NCI-H510A treated with DMSO at 0.1 percent for 48 hours (cell line): ENCODE measurements at regions not wholly inside any gene's neighbourhood (a gene's known extent, or its start where the extent isn't known, plus 50 kb on each side); places are given as distances from the start of the nearest gene placed in this dataset.
"Not testable (repeated sequence)": the region's sequence is repeated elsewhere in the genome, so short reads cannot be mapped to it uniquely, and the experiment has no call there.

ENCODE experiments used
- DNase-seq: peaks from one replicate; lab custom pipeline; 2025; lab: John Stamatoyannopoulos, UW

DNA sequence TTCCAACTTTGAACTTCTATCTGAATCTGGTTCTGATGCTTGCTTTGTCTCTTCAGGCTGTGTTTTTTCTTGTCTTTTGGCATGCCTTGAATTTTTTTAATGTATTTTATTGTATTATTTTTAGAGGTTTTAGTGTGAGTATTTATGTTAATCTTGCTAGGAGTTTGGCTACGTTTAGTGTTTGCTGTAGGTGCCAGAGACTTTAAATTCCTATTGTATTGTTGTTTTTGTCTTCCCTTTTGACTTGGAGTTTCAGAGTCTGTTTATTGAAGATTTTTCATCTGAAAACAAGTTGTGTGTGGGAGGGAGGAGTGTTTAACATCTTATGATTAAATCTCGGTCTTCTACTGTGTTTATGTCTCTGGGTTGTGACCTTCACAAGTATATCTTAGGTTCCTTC, 956.8 kb downstream of the TLE1 start:
- DNase-seq, result no peak

- no peak for DNase-seq
Measured at GRCh38 chr9:80720579-80720978, 968.8 kb downstream of the TLE1 start.

DNA sequence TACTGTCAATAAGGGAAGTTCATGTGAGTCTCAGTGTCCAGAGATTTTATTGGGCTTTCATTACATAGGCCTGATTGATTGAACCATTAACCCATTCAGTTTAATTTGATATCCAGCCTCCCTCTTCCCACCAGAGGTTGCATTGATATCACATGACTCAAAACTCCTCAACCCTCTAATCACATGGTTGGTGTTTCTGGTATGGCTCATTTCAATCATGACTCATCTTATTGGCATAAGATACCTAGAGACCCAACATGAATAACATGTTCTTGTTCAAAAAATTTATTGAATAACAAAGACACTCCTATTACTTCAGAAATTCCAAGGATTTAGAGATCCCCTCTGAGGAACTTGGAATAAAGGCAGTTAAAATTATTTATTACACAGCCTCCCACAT, 982.2 kb downstream of the TLE1 start:
- no peak for DNase-seq

DNA sequence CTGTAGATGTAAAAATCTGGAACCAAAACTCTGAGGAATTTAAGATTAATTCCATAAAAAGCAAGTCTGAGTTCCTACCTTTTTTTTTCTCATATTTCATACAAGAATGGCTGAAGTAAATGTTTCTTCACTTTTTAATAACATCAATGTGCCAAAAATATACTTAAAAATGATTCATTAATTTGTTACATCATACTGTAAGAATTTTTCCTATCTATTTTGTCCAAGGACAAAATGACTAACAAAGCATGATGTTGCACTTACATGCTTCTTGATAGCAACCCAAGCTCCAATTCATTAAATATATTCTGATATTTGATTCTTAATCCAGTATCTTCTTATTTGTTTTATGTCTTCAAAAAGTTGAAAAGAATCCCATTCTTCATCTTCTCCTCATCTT, 988.3 kb downstream of the TLE1 start:
- DNase-seq, result no peak

GRCh38 chr9:80699511-80699998, 989.8 kb downstream of the TLE1 start:
- peak; percentile 3 for DNase-seq

DNA sequence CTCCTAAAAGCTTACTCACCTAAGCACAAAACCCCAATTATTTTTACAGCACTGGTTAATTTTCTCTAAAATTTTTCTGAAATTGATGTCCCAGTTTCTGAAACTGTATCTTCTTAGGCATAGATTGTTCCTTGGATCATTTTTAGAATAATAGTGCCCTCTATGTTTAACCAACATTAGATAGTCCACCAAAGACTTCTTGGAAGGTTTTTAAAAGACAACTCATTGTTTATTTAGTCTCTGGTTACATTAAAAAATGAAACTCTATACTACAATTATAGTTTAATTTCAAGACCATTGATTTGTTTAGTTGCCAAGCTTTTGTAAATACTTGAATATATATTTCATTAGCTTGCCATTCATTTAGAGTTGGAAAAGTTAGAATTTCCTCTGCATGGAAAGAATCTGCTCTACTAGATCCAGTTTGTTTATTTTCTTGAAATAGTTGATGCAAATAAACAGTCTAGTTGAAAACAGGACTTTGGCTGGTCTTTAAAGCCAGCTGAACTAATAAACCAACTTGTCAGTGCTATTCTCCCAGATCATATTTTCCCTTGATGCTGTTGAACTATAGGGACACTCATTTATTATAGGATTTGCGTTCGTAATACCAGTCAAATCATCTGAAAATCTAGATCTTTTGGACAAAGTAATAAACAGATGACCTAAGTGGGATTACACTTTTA, 990.5 kb downstream of the TLE1 start:
- DNase-seq, result no peak

DNA sequence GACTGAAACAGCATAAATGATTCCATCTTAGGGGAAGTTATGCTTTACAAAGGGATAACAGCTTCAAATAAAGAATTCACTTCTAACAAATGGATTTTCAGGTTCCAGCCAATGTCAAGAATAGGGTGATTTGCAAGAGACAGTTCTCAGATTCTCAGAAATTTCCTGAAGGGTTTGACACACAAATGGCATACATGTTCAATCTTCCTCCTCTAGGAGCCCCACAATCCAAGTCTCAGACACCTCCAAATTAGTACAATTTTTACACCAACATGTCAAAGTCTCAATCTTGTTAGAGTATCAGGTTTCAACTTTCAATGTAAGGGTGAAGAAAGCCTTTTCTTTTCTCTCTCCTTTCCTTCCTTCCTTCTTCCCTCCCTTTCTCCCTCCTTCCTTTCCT, 996.6 kb downstream of the TLE1 start:
- DNase-seq, result no peak

GRCh38 chr9:80691229-80691628, 998.1 kb downstream of the TLE1 start:
- no peak for DNase-seq

- DNase-seq, result no peak
Measured at GRCh38 chr9:80690349-80690939, 998.9 kb downstream of the TLE1 start.

GRCh38 chr9:80679916-80680315, 1009.4 kb downstream of the TLE1 start:
- DNase-seq, result no peak

- DNase-seq, result no peak
Measured at GRCh38 chr9:80678906-80679305, 1010.4 kb downstream of the TLE1 start.

- DNase-seq, result no peak
Measured at GRCh38 chr9:80673496-80673895, 1015.9 kb downstream of the TLE1 start.

- DNase-seq, result no peak
Measured at GRCh38 chr9:80665479-80665878, 1023.9 kb downstream of the TLE1 start.

- DNase-seq, result no peak
Measured at GRCh38 chr9:80664327-80665210, 1024.8 kb downstream of the TLE1 start.

- not testable (repeated sequence) for DNase-seq
Measured at GRCh38 chr9:80659751-80660150, 1029.6 kb downstream of the TLE1 start.

- no peak for DNase-seq
Measured at GRCh38 chr9:80651044-80651443, 1038.3 kb downstream of the TLE1 start.

DNA sequence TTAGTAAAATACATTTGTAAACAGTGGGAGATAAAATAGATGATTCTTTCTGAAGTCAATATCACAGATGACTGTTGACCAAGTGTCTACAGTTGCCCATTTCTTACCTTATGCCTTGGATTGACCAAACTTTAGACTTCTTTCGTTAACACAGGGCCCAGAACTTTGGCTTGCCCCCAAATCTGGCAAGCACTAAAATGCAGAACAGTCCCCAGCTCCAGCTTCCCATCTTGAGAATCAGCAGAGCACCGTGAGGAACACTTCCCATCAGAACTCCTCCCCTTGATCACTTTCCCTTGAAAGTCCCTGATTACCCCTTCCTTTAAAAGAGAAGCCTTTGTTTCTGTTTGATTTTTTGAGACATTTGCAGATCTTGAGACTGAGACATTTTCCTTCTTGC, 1039.9 kb downstream of the TLE1 start:
- DNase-seq, result no peak

DNA sequence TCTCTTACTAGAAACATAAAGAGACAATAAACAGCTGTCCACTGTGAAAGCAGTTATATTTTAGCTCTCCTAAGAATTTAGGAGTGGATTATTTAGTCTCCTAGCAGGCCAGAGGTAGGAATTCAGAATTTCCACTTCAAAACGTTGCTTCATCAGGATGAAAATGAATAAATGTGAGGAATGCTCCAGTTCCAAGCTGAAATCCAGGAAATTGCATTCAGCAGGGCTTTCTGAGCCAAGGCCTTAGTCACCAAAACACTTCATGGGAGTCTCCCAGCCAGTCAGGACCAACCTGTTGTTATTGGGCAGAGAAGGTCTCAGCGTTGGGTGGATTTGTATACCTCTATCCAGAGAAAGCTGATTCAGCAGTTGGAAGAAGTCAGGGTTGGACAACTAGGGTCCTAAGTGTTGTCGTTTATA, 1040.3 kb downstream of the TLE1 start:
- no peak for DNase-seq

DNA sequence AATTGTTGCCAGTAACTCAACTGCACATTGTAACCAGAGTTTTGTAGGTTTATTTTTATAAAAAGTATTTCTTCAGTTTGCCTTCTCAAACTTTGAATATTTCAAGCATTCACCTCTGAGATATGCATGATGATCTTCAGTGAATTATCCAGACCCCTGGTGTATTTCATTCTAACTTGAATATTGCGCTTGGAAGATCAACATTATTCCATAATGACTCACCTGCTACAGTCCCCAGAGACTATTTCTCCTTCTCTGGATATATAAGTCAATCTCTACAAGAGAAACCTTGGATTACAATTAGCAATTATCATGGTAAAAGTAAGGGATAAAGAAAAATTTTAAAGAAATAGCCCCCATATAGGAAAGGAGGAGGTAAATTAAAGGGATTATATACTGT, 1041.0 kb downstream of the TLE1 start:
- no peak for DNase-seq

DNA sequence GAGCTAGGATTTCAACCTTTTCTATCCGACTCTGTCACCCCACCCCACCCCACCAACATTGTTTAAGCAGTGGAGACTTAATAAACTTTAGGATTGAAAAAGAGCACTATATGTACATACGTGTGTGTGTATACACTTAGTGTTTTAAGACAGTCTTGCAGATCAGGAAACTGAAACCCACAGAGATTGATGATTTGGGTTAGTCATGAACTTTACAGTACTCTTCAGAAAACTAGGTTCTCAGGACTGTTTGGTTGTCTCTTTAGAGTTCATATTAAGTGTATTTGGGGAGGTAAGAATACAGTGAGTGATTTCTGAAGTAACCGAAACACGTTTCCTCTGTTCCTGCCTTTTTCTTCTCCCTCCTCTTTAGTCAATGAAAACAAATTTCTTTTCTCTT, 1043.1 kb downstream of the TLE1 start:
- DNase-seq, result no peak

DNA sequence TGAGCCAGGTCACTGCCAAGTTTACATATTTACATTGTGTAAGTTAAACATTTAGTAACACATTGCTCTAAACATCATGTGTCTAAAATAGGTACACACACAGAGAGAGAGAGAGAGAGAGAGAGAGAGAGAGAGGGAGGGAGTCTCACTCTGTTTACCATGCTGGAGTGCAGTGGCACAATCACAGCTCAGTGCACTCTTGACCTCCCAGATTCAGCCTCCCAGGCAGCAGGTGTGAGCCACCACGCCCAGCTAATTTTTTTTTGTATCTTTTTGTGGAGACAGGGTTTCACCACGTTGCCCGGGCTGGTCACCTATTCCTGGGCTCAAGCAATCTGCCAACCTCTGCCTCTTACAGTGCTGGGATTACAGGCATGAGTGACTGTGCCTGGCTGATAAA, 1045.3 kb downstream of the TLE1 start:
- peak; percentile 6 for DNase-seq

DNA sequence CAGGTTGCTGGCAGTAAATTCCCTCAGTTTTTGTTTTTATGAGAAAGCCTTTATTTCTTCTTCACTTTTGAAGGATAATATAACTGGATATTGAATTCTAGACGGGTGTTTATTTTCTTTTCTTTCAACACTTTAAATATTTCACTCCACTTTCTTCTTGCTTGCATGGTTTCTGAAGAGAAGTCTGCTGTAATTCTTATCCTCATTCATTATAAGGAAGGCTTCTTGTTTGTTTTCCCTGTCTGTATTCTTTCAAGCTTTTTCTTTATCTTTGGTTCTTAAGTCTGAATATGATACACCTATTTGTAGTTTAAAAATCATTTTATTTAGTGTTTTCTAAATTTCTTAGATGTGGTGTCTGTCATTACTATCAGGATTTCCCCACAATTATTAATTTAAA, 1054.3 kb downstream of the TLE1 start:
- DNase-seq, result no peak

GRCh38 chr9:80632041-80632440, 1057.3 kb downstream of the TLE1 start:
- DNase-seq, result no peak
